ENCODE measurements at regions not wholly inside any gene's neighbourhood (a gene's known extent, or its start where the extent isn't known, plus 50 kb on each side); places are given as distances from the start of the nearest gene placed in this dataset.

- ATAC-seq: no peak
These were observed 76.6 kb upstream of the LMO1 start for GRCh38 chr11:8340296-8340695.

- ATAC-seq: no peak
These were observed 75.9 kb upstream of the LMO1 start for GRCh38 chr11:8339592-8340022.

DNA sequence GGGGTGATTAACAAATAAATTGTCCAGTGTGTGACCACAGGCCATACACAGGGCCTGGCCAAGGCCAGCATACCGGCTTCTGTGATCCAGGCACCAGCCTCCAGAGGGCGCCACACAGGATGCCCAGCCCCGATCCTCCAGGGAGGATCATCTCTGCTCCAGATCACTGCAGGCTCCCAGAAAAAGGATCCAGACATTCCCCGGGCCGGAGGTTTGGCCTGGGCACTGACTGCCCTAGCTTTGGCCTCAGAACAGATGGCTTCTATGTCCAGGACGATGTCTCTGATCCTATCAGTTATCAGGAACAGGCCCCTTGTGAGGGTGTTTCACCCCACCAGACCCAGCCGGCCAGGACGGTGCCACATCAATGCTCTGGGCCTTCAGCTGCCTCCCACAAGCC lies 74.5 kb upstream of the LMO1 start:
- ATAC-seq: no peak

GRCh38 chr11:8337130-8337795 lies 73.6 kb upstream of the LMO1 start:
- ATAC-seq: no peak

GRCh38 chr11:8336356-8337129 lies 72.9 kb upstream of the LMO1 start:
- no peak for ATAC-seq

DNA sequence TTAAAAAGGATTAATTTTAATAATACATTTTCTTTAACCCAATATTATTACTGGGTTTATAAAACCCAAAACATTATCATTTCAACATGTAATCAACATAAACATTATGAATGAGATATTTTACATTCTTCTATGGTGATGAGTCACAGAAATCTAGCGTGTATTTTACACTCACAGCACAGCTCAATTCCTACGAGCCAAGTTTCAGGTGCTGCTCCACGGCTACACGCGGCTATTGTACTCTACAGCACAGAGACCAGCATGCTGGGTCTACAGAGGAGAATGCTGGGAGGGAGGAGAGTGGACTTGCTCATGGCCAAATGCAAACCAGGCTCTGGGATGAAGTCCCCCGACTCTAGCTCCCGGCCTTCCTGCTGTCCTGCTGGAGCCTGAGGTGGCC lies 72.0 kb upstream of the LMO1 start:
- ATAC-seq: no peak

- no peak for ATAC-seq
These were observed 71.5 kb upstream of the LMO1 start for GRCh38 chr11:8335186-8335585.

GRCh38 chr11:8333811-8334401 lies 70.2 kb upstream of the LMO1 start:
- no peak for ATAC-seq

- no peak for ATAC-seq
These were observed 69.7 kb upstream of the LMO1 start for GRCh38 chr11:8333376-8333775.

DNA sequence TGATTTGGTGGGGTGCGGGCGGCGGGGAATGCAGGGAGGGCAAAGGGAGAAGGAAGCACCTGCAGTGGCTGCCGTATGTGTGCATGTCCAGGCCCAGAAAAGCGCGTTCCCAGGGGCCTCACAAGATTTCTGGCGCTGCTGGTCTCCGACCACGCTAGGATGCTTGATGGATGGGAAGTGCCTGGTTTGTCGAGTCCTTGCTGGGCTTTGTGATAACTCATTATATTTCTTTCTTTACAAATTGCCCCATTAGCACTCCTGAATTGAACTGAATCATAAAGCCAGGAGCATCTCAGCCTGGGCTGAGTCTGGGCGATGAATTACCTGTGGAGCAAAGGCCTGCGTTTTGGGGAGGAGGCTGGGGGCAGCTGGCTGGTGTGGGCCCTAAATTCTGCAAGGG lies 69.2 kb upstream of the LMO1 start:
- no peak for ATAC-seq

DNA sequence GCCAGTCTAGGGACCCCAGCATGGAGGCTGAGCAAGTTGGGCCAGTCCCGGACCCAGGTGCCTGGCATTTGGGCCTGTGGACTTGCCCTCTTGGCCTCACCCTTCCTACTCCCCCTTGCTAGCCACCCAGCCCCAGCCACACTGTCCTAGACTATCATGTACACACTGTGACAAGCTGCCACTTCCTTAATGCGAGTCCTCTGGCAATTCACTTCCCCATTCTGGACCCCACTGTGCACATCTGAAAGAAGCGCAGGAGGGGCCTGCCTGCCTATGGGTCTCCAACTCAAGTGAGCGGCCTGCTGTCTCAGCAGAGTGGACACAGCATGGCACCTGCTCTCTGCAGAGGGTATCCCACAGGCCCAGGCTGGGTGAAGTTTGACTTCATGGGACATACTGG lies 68.5 kb upstream of the LMO1 start:
- ATAC-seq: no peak

- ATAC-seq: no peak
These were observed 68.1 kb upstream of the LMO1 start for GRCh38 chr11:8331767-8332166.

GRCh38 chr11:8330896-8331295 lies 67.2 kb upstream of the LMO1 start:
- no peak for ATAC-seq

DNA sequence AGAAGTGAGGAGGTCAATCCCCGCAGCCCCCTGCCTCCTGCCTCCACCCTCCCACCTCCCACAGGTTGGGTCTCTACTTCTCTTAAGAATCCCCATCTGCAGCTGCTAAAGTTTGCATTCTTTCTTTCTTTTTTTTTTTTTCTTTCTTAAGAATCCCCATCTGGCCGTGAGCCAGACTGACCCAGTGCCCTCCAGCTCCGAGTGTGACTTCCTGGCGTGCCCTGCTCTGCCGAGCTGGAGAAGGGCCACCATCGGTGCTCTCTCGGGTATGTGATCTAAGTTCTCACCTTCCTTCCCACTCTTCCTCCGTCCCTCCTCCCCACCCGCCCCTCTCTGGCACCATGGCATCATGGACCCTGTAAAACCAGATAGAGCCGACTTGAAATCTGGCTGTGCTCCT lies 66.7 kb upstream of the LMO1 start:
- no peak for ATAC-seq

GRCh38 chr11:8329847-8330361 lies 66.2 kb upstream of the LMO1 start:
- no peak for ATAC-seq

- no peak for ATAC-seq
These were observed 65.7 kb upstream of the LMO1 start for GRCh38 chr11:8329336-8329735.

DNA sequence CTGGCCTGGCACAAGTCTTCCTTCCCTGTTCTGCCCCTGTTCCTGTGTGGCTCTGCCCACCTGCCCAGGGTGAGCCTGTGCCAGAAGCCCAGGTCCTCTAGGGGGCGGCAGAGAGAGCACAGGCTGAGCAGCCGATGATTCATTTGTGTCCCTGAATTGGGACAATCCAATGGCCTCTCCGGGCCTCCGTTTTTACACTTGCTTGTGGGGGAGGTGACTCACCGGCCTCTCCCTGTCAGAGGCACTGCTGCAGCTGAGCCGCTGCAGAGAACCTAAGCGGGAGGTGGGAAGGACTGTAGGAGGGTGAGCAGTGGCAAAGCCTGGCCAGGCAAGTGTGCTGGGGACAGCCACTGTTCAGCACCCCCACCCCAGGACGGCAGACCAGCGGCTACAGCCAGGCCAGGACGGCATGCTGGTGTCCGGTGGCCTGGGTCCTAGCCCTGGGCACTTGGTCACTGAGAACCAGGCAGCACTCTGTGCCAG lies 65.2 kb upstream of the LMO1 start:
- peak; percentile 41 to 74 for ATAC-seq

DNA sequence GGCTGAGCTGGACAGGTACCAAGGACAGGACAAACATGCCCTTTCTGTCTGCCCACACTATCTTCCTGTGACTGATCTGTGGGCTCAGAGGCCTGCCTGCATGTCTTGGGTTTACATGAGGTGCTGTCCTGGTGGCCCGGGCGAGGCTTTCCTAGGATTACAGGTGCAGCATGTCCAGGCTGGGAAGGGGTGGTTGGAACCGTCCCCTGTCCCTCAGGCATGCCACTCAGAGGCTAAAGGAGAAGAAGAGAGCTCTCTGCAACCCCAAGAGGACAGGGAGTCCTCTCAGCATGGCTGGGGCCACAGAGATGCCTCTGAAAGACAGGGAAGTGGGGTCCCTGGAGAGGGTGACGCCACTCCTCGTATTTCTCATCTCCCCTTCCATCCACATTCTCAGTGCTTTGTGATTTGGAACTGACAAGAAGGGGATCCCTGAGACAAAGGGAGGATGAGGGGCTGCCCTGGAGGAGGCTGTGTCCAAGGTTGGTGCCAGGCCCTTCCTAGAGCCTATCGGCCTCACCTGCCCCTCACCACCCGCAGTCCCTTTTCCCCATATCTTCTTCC lies 64.6 kb upstream of the LMO1 start:
- ATAC-seq: no peak

GRCh38 chr11:8327761-8328192 lies 64.1 kb upstream of the LMO1 start:
- ATAC-seq: no peak

GRCh38 chr11:8326337-8326736 lies 62.7 kb upstream of the LMO1 start:
- no peak for ATAC-seq

GRCh38 chr11:8325591-8326304 lies 62.1 kb upstream of the LMO1 start:
- ATAC-seq: no peak

DNA sequence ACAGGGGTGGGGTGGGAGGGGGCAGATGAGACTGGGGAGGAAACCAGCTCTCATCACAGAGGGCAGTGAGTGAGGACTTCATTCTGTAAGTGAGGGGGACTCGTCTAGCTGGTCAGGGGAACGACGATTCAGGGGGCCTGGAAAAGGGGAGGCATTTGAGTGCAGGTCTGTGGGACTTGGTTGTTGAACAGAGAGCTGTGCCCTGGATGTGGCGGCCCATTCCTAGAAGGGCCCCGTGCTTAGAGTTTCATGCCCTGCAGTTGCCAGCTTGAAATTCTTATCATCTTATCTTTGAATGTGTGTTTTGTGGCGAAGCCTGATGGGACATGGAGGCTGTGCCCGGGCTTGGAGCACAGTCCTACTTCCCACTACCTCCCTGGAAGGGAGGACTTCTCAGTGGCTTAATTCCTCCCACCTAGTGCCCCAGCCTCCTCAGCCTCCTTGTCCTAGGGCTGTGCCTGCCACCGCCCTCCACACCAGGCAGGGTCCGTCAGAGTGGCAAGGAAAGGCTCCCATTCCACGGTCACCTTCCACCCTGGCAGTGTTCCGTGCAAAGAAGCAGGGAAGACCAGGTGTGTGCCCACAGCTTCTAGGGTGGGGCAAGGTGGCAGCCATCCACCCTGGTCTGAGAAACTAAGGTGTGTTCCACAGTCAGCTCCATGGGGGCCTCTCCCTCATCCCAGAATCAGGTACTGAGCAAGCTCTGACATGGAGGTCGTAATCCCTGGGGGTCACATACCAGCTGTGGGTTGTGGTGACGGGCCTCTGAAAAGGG lies 59.7 kb upstream of the LMO1 start:
- ATAC-seq: no peak
